Keratinocyte (primary cell): ENCODE measurements at regions not wholly inside any gene's neighbourhood (a gene's known extent, or its start where the extent isn't known, plus 50 kb on each side); places are given as distances from the start of the nearest gene placed in this dataset.
"Not testable (repeated sequence)": the region's sequence is repeated elsewhere in the genome, so short reads cannot be mapped to it uniquely, and the experiment has no call there.

ENCODE experiments used
- DNase-seq: peaks from one replicate; pipeline ENCODE4 v3.0.0-alpha.2; 2011; ENCODE audit warnings: low read depth, missing footprints, low spot score
- FAIRE-seq: peaks from 2 replicates; lab custom pipeline; 2011; peaks lifted over from hg19 to GRCh38; lab: Jason Lieb, UNC
- H2AFZ ChIP-seq: 2 replicates; pipeline ENCODE4 v1.6.0; 2012; ENCODE audit warnings: low read length, control low read depth, inconsistent platforms; ENCODE audit not compliant: control insufficient read depth
- H3K27ac ChIP-seq: 2 replicates; pipeline ENCODE4 v1.5.1; 2011; ENCODE audit warnings: low read length; ENCODE audit not compliant: control insufficient read depth, insufficient read depth
- H3K27me3 ChIP-seq: 3 replicates; pipeline ENCODE4 v1.6.0; 2011; ENCODE audit warnings: low read length; ENCODE audit not compliant: control insufficient read depth, insufficient read depth; ENCODE audit errors: extremely low read depth
- H3K36me3 ChIP-seq, 2 experiments: 2 replicates in 1 of 2; 3 replicates in 1 of 2; pipeline ENCODE4 v1.5.1; 2011; ENCODE audit warnings: low read length in 2 of 2, mild to moderate bottlenecking in 1 of 2; ENCODE audit not compliant: control insufficient read depth in 2 of 2, insufficient read depth in 2 of 2; ENCODE audit errors: extremely low read depth in 1 of 2
- H3K4me1 ChIP-seq: 3 replicates; pipeline ENCODE4 v1.5.1; 2011; ENCODE audit warnings: low read length; ENCODE audit not compliant: control insufficient read depth, insufficient read depth; ENCODE audit errors: extremely low read depth
- H3K4me2 ChIP-seq: 3 replicates; pipeline ENCODE4 v1.6.0; 2011; ENCODE audit warnings: low read depth, low read length; ENCODE audit not compliant: control insufficient read depth, insufficient read depth; ENCODE audit errors: extremely low read depth
- H3K4me3 ChIP-seq, 3 experiments: fragments of 200-600 bp in 1 of 3; sonication (generic) in 1 of 3; 2 replicates in 2 of 3; 3 replicates in 1 of 3; pipeline ENCODE4 v1.5.1; 2011 to 2016; ENCODE audit warnings: low read length in 3 of 3, mild to moderate bottlenecking in 3 of 3, control low read depth in 2 of 3, inconsistent platforms in 1 of 3, low read depth in 1 of 3, mixed read lengths in 1 of 3, mixed run types in 1 of 3, moderate library complexity in 1 of 3; ENCODE audit not compliant: control insufficient read depth in 2 of 3, insufficient read depth in 2 of 3; ENCODE audit errors: extremely low read depth in 1 of 3
- H3K79me2 ChIP-seq: 2 replicates; pipeline ENCODE4 v1.6.0; 2012; ENCODE audit warnings: low read length; ENCODE audit not compliant: control insufficient read depth, insufficient read depth
- H3K9ac ChIP-seq: 3 replicates; pipeline ENCODE4 v1.6.0; 2011; ENCODE audit warnings: low read length; ENCODE audit not compliant: control insufficient read depth, insufficient read depth; ENCODE audit errors: extremely low read depth
- H3K9me1 ChIP-seq: 3 replicates; pipeline ENCODE4 v1.6.0; 2011; ENCODE audit warnings: low read length; ENCODE audit not compliant: control insufficient read depth, insufficient read depth; ENCODE audit errors: extremely low read depth
- H3K9me3 ChIP-seq: 2 replicates; pipeline ENCODE4 v1.5.1; 2012; ENCODE audit warnings: low read depth, low read length; ENCODE audit not compliant: control insufficient read depth
- H4K20me1 ChIP-seq: 3 replicates; pipeline ENCODE4 v1.6.0; 2011; ENCODE audit warnings: low read length; ENCODE audit not compliant: control insufficient read depth, insufficient read depth; ENCODE audit errors: extremely low read depth
- CTCF ChIP-seq, 3 experiments: IDR thresholded peaks in 1 of 3; conservative IDR thresholded peaks in 1 of 3; optimal IDR thresholded peaks in 1 of 3; 2 replicates in 2 of 3; 3 replicates in 1 of 3; pipeline versions ENCODE3 to v1.5.1; 2011; ENCODE audit warnings: low read length in 3 of 3, mild to moderate bottlenecking in 3 of 3, moderate library complexity in 2 of 3, control low read depth in 1 of 3, inconsistent platforms in 1 of 3; ENCODE audit not compliant: insufficient read depth in 2 of 3; ENCODE audit errors: extremely low read depth in 1 of 3
- EZH2 ChIP-seq: IDR thresholded peaks from one replicate; pipeline ENCODE4 v1.6.1; 2012; ENCODE audit warnings: inconsistent platforms, mild to moderate bottlenecking, low read length, moderate library complexity
- dilution Hi-C: fragments of 300-500 bp; cut with MboI; formaldehyde crosslinking; loops from one replicate; pipeline ENCODE4 v1.7.0; 2020; ENCODE audit warnings: low sequenced_read_pairs; ENCODE audit not compliant: extremely low pct_ligation_motif_present

- TF ChIP-seq EZH2: no peak
- no peak for TF ChIP-seq CTCF (optimal IDR thresholded peaks at IDR 0.05 in 1 of 3, IDR thresholded peaks at IDR 0.05 in 1 of 3, conservative IDR thresholded peaks at IDR 0.05 in 1 of 3; ENCODE audit: extremely low read depth in 1 of 3, insufficient read depth in 2 of 3, low read length in 3 of 3)
- H4K20me1 ChIP-seq: no peaks in the 10 kb centered on the region
- H3K4me1 ChIP-seq: no peaks in the 10 kb centered on the region
- H2AFZ ChIP-seq: no peak overlapping the region
- H3K9ac ChIP-seq: no peak overlapping the region
- H3K79me2 ChIP-seq: no peaks in the 10 kb centered on the region
- H3K4me2 ChIP-seq: no peak overlapping the region
- dilution Hi-C loops: no loop called here
- FAIRE-seq (no peak), DNase-seq (no peak)
- no peaks in the 10 kb centered on the region for H3K36me3 ChIP-seq
- no peaks in the 10 kb centered on the region for H3K27me3 ChIP-seq
- no peaks in the 10 kb centered on the region for H3K9me1 ChIP-seq
- no peaks in the 10 kb centered on the region for H3K9me3 ChIP-seq
- H3K4me3 ChIP-seq: no peak overlapping the region
- no peak overlapping the region for H3K27ac ChIP-seq
Measured at GRCh38 chr1:56120021-56120420, 459.3 kb downstream of the PLPP3 start.

- H3K79me2 ChIP-seq, H2AFZ ChIP-seq, H3K27ac ChIP-seq, H3K9me1 ChIP-seq, FAIRE-seq, H3K4me1 ChIP-seq, dilution Hi-C loops, H3K36me3 ChIP-seq, H3K9me3 ChIP-seq, H4K20me1 ChIP-seq, H3K4me3 ChIP-seq, H3K9ac ChIP-seq, H3K27me3 ChIP-seq, DNase-seq, H3K4me2 ChIP-seq: not testable (repeated sequence)
Measured at GRCh38 chr1:56118676-56119075, 460.7 kb downstream of the PLPP3 start.

- Histone ChIP-seq H3K4me1 (no peaks in the 10 kb centered on the region), H2AFZ (no peak overlapping the region), H3K27me3 (no peaks in the 10 kb centered on the region), H3K27ac (no peak overlapping the region), H3K4me3 (no peak overlapping the region), H3K9ac (no peak overlapping the region), H3K36me3 (no peaks in the 10 kb centered on the region), H3K9me1 (no peaks in the 10 kb centered on the region), H3K4me2 (no peak overlapping the region), H4K20me1 (no peaks in the 10 kb centered on the region), H3K9me3 (no peaks in the 10 kb centered on the region), H3K79me2 (no peaks in the 10 kb centered on the region)
- TF ChIP-seq CTCF (optimal IDR thresholded peaks at IDR 0.05 in 1 of 3, IDR thresholded peaks at IDR 0.05 in 1 of 3, conservative IDR thresholded peaks at IDR 0.05 in 1 of 3; ENCODE audit: extremely low read depth in 1 of 3, insufficient read depth in 2 of 3, low read length in 3 of 3) (no peak), EZH2 (no peak)
- dilution Hi-C loops: no loop called here
- FAIRE-seq (no peak), DNase-seq (no peak)
Measured at GRCh38 chr1:56115701-56116100, 463.7 kb downstream of the PLPP3 start.
